SK-N-SH (cell line): ENCODE measurements at regions not wholly inside any gene's neighbourhood (a gene's known extent, or its start where the extent isn't known, plus 50 kb on each side); places are given as distances from the start of the nearest gene placed in this dataset.

Experiments used
- CTCF ChIA-PET: fragments of 300-600, 350-600 bp; formaldehyde crosslinking; extraction: SDS; loops from one replicate; lab custom pipeline; 2021; lab: Yijun Ruan, JAX
- POLR2A ChIA-PET: fragments of 350-600 bp; sonication (Branson Sonifier 250); formaldehyde crosslinking; extraction: SDS; loops from one replicate; lab custom pipeline; 2020; ENCODE audit warnings: antibody characterized with exemption, inconsistent platforms; lab: Yijun Ruan, JAX
- DNase-seq: peaks from one replicate; pipeline ENCODE4 v3.0.0; 2012
- H2AFZ ChIP-seq: fragments of 200-600 bp; sonication (generic); 2 replicates; pipeline ENCODE4 v1.8.1; 2016; ENCODE audit warnings: antibody characterized with exemption, mild to moderate bottlenecking, low read depth
- H3F3A ChIP-seq: fragments of 200-600 bp; sonication (generic); replicated peaks from 2 replicates; pipeline ENCODE3; 2016; ENCODE audit warnings: antibody characterized with exemption, mild to moderate bottlenecking; ENCODE audit not compliant: insufficient read depth
- H3K27ac ChIP-seq, 2 experiments: fragments of 200-500 bp in 1 of 2; fragments of 200-600 bp in 1 of 2; sonication (Bioruptor generic) in 1 of 2; sonication (generic), shearing (Covaris generic) in 1 of 2; 2 replicates each; pipeline versions ENCODE4 v1.5.1 to v1.6.1; 2014 to 2016; ENCODE audit warnings: low read depth in 2 of 2, inconsistent platforms in 1 of 2, low read length in 1 of 2, mild to moderate bottlenecking in 1 of 2, mixed read lengths in 1 of 2
- H3K27me3 ChIP-seq: fragments of 200-600 bp; sonication (generic), shearing (Covaris generic); 2 replicates; pipeline ENCODE4 v1.6.1; 2016; ENCODE audit warnings: mixed run types; ENCODE audit not compliant: insufficient read depth
- H3K36me3 ChIP-seq, 2 experiments: fragments of 200-500 bp in 1 of 2; fragments of 200-600 bp in 1 of 2; sonication (Bioruptor generic) in 1 of 2; sonication (generic) in 1 of 2; replicated peaks in 1 of 2; 2 replicates each; pipeline versions ENCODE3 to v1.5.1; 2014 to 2016; ENCODE audit warnings: low read length in 1 of 2, mild to moderate bottlenecking in 1 of 2; ENCODE audit not compliant: insufficient read depth in 2 of 2, control insufficient read depth in 1 of 2
- H3K4me1 ChIP-seq, 2 experiments: fragments of 200-500 bp in 1 of 2; fragments of 200-600 bp in 1 of 2; sonication (Bioruptor generic) in 1 of 2; sonication (generic), shearing (Covaris generic) in 1 of 2; 2 replicates each; pipeline versions ENCODE4 v1.5.1 to v1.6.1; 2014 to 2016; ENCODE audit warnings: low read depth in 1 of 2, low read length in 1 of 2, mixed run types in 1 of 2; ENCODE audit not compliant: insufficient read depth in 2 of 2, control insufficient read depth in 1 of 2
- H3K4me2 ChIP-seq: fragments of 200-600 bp; sonication (generic), shearing (Covaris generic); 2 replicates; pipeline ENCODE4 v1.6.1; 2017; ENCODE audit warnings: mixed run types
- H3K4me3 ChIP-seq, 2 experiments: fragments of 200-500 bp in 1 of 2; fragments of 200-600 bp in 1 of 2; sonication (Bioruptor generic) in 1 of 2; sonication (generic), shearing (Covaris generic) in 1 of 2; 2 replicates each; pipeline versions ENCODE4 v1.5.1 to v1.8.1; 2014 to 2016; ENCODE audit warnings: low read depth in 2 of 2, inconsistent platforms in 1 of 2, low read length in 1 of 2, mild to moderate bottlenecking in 1 of 2, mixed read lengths in 1 of 2, moderate library complexity in 1 of 2
- H3K79me2 ChIP-seq: fragments of 200-600 bp; sonication (generic); 2 replicates; pipeline ENCODE4 v1.8.1; 2017; ENCODE audit warnings: mild to moderate bottlenecking; ENCODE audit not compliant: insufficient read depth
- H3K9ac ChIP-seq: fragments of 200-600 bp; sonication (generic); 2 replicates; pipeline ENCODE4 v1.6.1; 2017; ENCODE audit warnings: mixed run types
- H3K9me2 ChIP-seq: fragments of 200-600 bp; sonication (generic); 2 replicates; pipeline ENCODE4 v1.6.1; 2017; ENCODE audit warnings: mixed run types
- H3K9me3 ChIP-seq: fragments of 200-600 bp; sonication (generic); 2 replicates; pipeline ENCODE4 v1.6.1; 2017; ENCODE audit warnings: mixed run types, mild to moderate bottlenecking, moderate library complexity
- H4K20me1 ChIP-seq: fragments of 200-600 bp; sonication (generic); 2 replicates; pipeline ENCODE4 v1.6.1; 2017; ENCODE audit warnings: mild to moderate bottlenecking, mixed run types; ENCODE audit not compliant: insufficient read depth
- ELF1 ChIP-seq: IDR thresholded peaks from 2 replicates; pipeline ENCODE4 v1.4.0; 2012
- FOXJ3 ChIP-seq: sonication (generic); formaldehyde crosslinking; IDR thresholded peaks from 2 replicates; pipeline ENCODE4 v1.5.1; 2020; ENCODE audit warnings: mild to moderate bottlenecking, missing genetic modification reagents
- MEF2A ChIP-seq: IDR thresholded peaks from 2 replicates; pipeline ENCODE4 v1.4.0; 2012; ENCODE audit warnings: low read depth, borderline replicate concordance
- POLR2AphosphoS5 ChIP-seq: IDR thresholded peaks from 2 replicates; pipeline ENCODE4 v1.6.1; 2012; ENCODE audit warnings: low read depth, low read length
- RXRA ChIP-seq: IDR thresholded peaks from 2 replicates; pipeline ENCODE4 v1.4.0; 2012; ENCODE audit warnings: low read depth, mild to moderate bottlenecking, borderline replicate concordance
- SMC3 ChIP-seq: IDR thresholded peaks from 2 replicates; pipeline ENCODE4 v1.6.1; 2012; ENCODE audit warnings: low read depth, low read length, improper control_type of control experiment
- TCF12 ChIP-seq: IDR thresholded peaks from 2 replicates; pipeline ENCODE4 v1.4.0; 2012
- TEAD4 ChIP-seq: IDR thresholded peaks from 2 replicates; pipeline ENCODE4 v1.4.0; 2012; ENCODE audit warnings: mild to moderate bottlenecking, borderline replicate concordance; ENCODE audit not compliant: insufficient read depth
- WGBS: methylation state at CpG from one replicate; pipeline ENCODE4 v1.1.6; 2017; ENCODE audit warnings: low lambda C conversion rate; 5-methylcytosine and 5-hydroxymethylcytosine counted together
- TF ChIP-seq, protein P1 (sequence below): IDR thresholded peaks from 2 replicates; pipeline ENCODE4 v1.6.1; 2012; ENCODE audit warnings: mild to moderate bottlenecking, low read depth, low read length, moderate library complexity
- TF ChIP-seq, protein P2 (sequence below): IDR thresholded peaks from 2 replicates; pipeline ENCODE4; 2012

DNA sequence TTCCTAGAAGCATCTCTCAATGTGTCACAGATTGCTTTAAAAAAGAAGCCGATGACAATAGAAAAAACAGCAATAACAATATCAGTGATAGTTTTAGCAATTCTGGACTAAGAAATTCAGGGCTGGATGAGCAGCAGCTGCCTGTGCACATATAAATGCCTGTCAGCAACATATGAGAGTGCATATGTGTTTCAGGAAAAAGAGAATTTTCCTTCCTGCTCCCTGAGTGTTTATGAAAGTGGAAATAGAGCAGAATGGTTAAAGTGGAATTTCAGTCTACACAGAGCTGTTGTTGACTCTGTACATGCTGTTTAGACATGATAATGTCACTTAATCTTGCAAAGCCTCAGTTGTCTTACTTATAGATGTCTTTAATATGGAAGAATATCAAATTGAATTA, 164.4 kb upstream of the PCDH7 start:
- 25% methylated on average over 1 of the region's 1 CpG for WGBS
- Histone ChIP-seq H3K9ac (no peak overlapping the region), H3K79me2 (no peaks in the 10 kb centered on the region), H3K4me2 (no peak overlapping the region), H3K9me3 (no peaks in the 10 kb centered on the region; the same call in 1 of the 2 replicates), H4K20me1 (no peaks in the 10 kb centered on the region), H3K27me3 (no peaks in the 10 kb centered on the region)
- CTCF ChIA-PET, result no interaction called here
- TF ChIP-seq, protein P1, sequence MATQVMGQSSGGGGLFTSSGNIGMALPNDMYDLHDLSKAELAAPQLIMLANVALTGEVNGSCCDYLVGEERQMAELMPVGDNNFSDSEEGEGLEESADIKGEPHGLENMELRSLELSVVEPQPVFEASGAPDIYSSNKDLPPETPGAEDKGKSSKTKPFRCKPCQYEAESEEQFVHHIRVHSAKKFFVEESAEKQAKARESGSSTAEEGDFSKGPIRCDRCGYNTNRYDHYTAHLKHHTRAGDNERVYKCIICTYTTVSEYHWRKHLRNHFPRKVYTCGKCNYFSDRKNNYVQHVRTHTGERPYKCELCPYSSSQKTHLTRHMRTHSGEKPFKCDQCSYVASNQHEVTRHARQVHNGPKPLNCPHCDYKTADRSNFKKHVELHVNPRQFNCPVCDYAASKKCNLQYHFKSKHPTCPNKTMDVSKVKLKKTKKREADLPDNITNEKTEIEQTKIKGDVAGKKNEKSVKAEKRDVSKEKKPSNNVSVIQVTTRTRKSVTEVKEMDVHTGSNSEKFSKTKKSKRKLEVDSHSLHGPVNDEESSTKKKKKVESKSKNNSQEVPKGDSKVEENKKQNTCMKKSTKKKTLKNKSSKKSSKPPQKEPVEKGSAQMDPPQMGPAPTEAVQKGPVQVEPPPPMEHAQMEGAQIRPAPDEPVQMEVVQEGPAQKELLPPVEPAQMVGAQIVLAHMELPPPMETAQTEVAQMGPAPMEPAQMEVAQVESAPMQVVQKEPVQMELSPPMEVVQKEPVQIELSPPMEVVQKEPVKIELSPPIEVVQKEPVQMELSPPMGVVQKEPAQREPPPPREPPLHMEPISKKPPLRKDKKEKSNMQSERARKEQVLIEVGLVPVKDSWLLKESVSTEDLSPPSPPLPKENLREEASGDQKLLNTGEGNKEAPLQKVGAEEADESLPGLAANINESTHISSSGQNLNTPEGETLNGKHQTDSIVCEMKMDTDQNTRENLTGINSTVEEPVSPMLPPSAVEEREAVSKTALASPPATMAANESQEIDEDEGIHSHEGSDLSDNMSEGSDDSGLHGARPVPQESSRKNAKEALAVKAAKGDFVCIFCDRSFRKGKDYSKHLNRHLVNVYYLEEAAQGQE, result no peak
- TF ChIP-seq MEF2A, result no peak
- TF ChIP-seq POLR2AphosphoS5, result no peak
- TF ChIP-seq, protein P2, sequence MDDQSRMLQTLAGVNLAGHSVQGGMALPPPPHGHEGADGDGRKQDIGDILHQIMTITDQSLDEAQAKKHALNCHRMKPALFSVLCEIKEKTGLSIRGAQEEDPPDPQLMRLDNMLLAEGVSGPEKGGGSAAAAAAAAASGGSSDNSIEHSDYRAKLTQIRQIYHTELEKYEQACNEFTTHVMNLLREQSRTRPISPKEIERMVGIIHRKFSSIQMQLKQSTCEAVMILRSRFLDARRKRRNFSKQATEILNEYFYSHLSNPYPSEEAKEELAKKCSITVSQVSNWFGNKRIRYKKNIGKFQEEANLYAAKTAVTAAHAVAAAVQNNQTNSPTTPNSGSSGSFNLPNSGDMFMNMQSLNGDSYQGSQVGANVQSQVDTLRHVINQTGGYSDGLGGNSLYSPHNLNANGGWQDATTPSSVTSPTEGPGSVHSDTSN, result no peak
- TF ChIP-seq SMC3, result no peak
- no peak for TF ChIP-seq ELF1
- no peak for TF ChIP-seq TEAD4
- TF ChIP-seq TCF12, result no peak
- TF ChIP-seq, all 33 proteins: peak for 0
- POLR2A ChIA-PET, result no interaction called here
- H3K27ac ChIP-seq, result no peak overlapping the region
- no peaks in the 10 kb centered on the region for H3K36me3 ChIP-seq
- H3K9me2 ChIP-seq, result no peaks in the 10 kb centered on the region
- H3K4me1 ChIP-seq, result no peaks in the 10 kb centered on the region
- DNase-seq, result no peak
- H3K4me3 ChIP-seq, result no peak overlapping the region
- no peak overlapping the region for H2AFZ ChIP-seq
- H3F3A ChIP-seq, result no peaks in the 10 kb centered on the region

DNA sequence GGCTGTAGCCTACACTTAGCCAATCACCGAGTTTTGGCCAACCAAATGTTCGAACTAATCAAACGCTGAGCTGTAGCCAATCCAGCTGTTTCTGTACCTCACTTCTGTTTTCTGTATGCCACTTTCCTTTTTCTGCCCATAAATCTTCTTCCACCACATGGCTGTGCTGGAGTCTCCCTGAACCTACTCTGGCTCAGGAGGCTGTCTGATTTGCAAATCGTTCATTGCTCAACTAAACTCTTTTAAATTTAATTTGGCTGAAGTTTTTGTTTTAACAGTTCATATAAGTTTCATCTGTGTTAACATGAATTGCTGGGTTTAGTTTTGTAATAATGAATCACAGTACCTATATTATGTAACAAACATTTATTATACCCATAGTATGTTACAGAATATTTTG, 160.7 kb upstream of the PCDH7 start:
- H3K9ac ChIP-seq, result no peak overlapping the region
- no peaks in the 10 kb centered on the region for H3K36me3 ChIP-seq
- DNase-seq, result no peak
- under 1% methylated on average over 4 of the region's 4 CpGs for WGBS
- no peaks in the 10 kb centered on the region for H3K79me2 ChIP-seq
- no peak for TF ChIP-seq RXRA
- no peak for TF ChIP-seq FOXJ3 (CRISPR knock-in tag)
- TF ChIP-seq, protein P1, result no peak
- H4K20me1 ChIP-seq, result no peaks in the 10 kb centered on the region
- POLR2A ChIA-PET, result no interaction called here
- H3K4me2 ChIP-seq, result no peak overlapping the region
- no peak overlapping the region for H3K4me3 ChIP-seq
- no peaks in the 10 kb centered on the region for H3F3A ChIP-seq
- CTCF ChIA-PET, result no interaction called here
- no peaks in the 10 kb centered on the region for H3K27me3 ChIP-seq
- no peaks in the 10 kb centered on the region; the same call in 1 of the 2 replicates for H3K9me2 ChIP-seq
- H2AFZ ChIP-seq, result no peak overlapping the region
- H3K4me1 ChIP-seq, result no peaks in the 10 kb centered on the region
- H3K9me3 ChIP-seq, result no peaks in the 10 kb centered on the region
- H3K27ac ChIP-seq, result no peak overlapping the region
